NCI-H526 treated with DMSO at 0.1 percent for 48 hours (cell line): ENCODE measurements at regions not wholly inside any gene's neighbourhood (a gene's known extent, or its start where the extent isn't known, plus 50 kb on each side); places are given as distances from the start of the nearest gene placed in this dataset.
"Not testable (repeated sequence)": the region's sequence is repeated elsewhere in the genome, so short reads cannot be mapped to it uniquely, and the experiment has no call there.

Experiments used
- DNase-seq: peaks from one replicate; lab custom pipeline; 2025; lab: John Stamatoyannopoulos, UW

- DNase-seq = no peak
Observed at GRCh38 chrX:45669715-45670340, 469.2 kb upstream of the DIPK2B start.

DNA sequence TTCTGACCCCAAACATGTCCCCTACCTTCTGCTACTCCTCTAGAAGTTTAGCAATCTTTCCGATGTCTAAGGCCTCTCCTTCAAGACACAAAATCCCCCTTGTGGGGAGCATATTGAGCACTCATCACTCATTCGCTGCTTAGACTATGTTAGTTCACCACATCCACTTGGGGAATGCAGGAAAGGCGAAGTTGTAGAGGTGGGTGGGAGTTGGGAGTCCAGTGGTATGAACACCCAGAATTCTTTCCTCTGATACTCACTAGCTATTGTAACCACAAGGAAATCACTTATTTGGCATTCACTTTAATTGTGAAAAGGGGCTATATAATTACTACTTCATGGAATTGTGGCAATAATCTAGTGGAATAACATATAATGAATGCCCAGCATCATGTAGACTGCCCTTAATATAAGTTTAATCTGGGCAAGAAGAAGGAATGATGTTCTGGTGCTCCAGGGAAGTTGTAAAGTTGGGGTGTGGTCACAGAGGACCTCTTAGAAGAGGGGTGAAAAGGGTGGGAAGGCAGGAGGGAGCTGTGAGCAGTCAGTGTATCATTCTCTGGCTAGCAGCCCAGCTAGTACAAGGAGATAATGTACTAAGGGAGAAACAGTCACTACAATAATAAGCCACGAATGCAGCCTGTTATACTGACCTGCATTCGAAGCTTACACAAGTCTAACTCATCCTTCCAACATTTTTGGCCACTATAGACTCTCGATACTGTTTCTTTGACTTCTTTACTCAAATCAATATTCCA, 468.2 kb upstream of the DIPK2B start:
- no peak for DNase-seq

DNA sequence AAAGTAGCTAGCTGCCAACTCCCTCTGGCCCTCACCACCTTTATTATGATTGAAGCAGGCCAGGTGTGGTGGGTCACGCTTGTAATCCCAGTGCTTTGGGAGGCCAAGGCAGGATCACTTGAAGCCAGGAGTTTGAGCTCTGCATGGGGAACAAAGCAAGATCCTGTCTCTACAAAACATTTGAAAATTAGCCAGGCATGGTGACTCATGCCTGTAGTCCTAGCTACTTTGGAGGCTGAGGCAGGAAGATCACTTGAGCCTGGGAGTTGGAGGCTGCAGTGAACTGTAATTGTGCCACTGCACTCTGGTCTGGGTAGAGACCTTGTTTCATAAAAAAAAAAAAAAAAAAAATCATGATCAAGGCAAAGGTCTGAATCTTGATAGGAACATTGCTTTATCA, 467.0 kb upstream of the DIPK2B start:
- DNase-seq = no peak

GRCh38 chrX:45664727-45665290, 464.1 kb upstream of the DIPK2B start:
- no peak for DNase-seq

- no peak for DNase-seq
Observed at GRCh38 chrX:45660477-45660876, 459.8 kb upstream of the DIPK2B start.

DNA sequence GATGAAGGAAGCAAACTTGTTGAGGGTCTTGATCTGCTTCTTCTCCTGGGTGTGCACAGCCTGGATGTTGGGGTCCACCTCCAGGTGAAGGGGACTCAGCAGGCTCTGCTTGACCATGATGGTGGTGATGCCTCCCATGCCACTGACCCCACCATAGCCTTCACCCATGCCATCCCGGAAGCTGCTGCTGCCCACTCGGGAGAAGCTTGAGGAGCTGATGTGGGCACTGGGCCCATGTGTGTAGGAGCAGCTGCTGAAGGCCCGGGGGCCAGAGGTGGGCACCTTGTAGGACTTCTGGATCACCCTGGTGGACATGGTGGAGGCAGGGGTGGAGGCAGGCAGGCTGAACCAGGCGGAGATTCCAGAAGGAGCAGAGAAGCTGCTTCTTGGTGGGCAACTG, 432.7 kb upstream of the DIPK2B start:
- DNase-seq = no peak

DNA sequence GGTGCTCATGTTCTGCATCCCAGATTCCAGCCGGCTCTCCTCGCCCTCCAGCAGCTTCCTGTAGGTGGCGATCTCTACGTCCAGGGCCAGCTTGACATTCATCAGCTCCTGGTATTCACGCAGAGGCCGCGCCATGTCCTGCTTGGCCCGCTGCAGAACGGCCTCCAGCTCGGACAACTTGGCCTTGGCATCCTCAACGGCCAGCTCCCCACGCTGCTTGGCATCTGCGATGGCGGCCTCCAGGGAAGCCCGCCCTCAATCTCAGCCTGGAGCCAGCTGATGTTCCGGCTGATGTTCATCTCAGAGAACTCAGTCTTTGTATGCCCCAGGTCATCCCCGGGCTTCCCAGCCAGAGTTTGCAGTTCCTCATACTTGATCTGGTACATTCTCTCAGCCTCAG, 431.8 kb upstream of the DIPK2B start:
- no peak for DNase-seq

DNA sequence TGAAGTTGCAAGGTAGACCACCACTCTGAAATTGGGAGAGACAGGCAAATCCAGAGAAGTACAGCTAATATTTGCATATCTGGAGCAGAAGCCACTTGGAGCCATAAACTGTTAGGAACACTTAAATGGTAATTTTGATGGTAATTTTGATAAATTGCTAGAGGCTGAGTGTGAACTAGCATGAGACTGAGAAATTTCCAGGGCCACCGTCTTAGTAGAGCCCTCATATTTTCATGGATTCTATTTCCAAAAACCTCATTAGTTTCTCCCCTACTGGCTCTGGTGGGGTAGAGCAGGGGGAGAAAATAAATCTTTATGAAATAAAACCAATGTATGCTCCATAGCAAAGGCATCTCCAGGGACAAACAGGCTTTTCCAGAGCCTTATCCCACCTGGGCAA, 429.4 kb upstream of the DIPK2B start:
- DNase-seq = no peak

DNA sequence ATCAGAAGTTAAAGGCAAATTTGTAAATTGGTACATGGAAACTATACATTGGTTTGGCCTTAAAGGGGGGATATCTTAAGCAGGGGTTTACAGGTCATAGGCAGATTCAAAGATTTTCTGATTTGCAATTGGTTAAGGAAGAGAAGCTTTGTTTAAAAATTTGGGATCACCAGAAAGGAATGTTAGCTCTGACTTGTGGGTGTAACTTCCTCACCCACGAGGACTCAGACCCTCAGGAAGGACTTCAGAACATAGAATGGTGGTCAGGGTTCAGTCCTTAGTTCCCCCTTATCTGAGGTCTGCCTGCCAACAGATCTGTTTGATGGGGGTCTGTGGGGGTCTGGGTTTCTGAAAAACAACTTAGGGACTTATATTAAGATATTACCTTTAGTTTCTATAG, 427.4 kb upstream of the DIPK2B start:
- DNase-seq = no peak

- DNase-seq = no peak
Observed at GRCh38 chrX:45623266-45623665, 422.6 kb upstream of the DIPK2B start.

GRCh38 chrX:45622538-45622937, 421.9 kb upstream of the DIPK2B start:
- no peak for DNase-seq

- no peak for DNase-seq
Observed at GRCh38 chrX:45622042-45622423, 421.4 kb upstream of the DIPK2B start.

GRCh38 chrX:45621376-45622041, 420.8 kb upstream of the DIPK2B start:
- DNase-seq = no peak

GRCh38 chrX:45619290-45619689, 418.6 kb upstream of the DIPK2B start:
- DNase-seq = no peak

GRCh38 chrX:45615591-45615990, 414.9 kb upstream of the DIPK2B start:
- DNase-seq = not testable (repeated sequence)

- no peak for DNase-seq
Observed at GRCh38 chrX:45614853-45615252, 414.2 kb upstream of the DIPK2B start.

DNA sequence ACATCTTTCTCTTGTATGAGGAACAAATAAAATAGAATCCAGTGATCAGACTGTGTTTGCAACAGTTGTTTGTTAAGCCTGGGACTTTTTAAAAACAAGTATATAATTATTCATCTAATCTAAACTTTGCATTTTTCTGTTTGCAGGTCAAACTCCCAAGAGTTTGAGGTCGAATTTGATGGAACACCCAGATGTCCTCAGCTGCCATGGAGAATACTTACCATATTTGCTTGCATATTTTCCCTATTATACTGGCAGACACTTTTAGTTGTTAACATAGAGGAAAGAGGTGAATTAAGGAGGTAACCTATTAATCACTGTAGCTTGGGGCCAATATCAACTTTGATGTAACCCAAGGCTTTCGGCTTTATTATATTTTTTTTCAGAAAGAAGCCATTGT, 401.5 kb upstream of the DIPK2B start:
- no peak for DNase-seq

DNA sequence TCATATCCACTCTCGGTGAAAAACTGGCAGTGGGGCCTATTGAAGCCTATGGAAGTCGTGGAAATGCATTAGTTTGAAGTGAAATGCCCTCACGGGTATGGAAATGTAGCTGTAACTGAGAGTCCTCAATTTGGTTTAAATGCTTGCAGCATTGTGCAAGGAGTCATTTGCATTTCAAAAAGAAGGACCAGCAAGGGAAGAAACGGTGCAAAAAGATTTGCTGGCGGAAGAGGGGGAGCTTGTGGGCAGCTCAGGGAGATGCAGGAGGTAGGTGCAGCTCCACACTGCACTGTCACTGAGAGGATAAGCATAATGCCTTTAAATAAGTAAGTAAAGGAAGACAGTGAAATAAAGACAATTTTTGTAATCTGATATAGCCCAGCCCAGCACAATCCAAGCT, 400.4 kb upstream of the DIPK2B start:
- no peak for DNase-seq

- no peak for DNase-seq
Observed at GRCh38 chrX:45598861-45599260, 398.2 kb upstream of the DIPK2B start.

DNA sequence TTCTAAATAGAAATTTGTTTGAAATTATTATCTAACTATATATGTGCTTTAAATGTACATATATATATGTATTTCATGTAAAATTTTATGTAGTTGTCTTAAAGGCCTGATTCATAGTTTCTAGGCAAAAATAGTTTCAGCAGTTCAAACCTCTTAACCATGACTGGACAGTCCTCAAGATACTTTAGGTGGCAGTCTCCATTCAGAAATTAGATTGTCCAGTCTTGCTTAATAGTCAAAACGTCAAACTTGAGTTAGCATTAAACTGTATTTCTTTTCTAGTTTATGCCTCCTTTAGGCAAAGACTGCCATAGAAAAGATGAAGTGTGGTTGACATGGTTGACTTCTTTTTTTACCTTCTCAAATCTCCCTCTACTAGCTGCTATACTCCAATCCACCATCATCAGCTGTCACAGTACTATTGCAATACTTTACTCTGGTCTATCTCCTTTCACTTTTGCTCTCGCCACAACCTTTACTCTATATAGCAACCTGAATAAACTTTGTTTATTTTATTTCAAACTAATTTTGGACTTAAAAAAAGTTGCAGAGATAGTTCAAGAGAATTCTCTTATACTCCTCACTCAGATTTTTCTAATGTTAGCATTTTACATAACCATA, 395.6 kb upstream of the DIPK2B start:
- DNase-seq = no peak

DNA sequence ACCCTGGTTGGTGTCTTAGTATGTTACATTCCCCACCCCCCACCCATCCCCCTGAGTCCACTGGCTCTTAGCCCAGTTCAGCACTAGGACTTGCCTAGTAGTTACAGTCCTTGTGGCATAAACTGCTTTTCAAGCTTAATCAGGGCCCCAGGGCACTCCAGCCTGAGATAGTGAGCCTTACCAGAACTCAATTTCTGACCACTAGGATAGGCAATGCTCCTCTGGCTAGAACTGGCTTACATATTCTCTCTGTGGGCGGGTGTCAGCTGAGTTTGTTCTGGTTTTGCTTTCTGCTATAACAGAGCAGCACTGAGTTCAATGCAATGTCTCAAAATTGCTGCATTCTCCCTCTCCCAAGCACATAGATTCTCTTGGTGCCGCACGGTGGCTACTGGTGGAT, 391.4 kb upstream of the DIPK2B start:
- no peak for DNase-seq

DNA sequence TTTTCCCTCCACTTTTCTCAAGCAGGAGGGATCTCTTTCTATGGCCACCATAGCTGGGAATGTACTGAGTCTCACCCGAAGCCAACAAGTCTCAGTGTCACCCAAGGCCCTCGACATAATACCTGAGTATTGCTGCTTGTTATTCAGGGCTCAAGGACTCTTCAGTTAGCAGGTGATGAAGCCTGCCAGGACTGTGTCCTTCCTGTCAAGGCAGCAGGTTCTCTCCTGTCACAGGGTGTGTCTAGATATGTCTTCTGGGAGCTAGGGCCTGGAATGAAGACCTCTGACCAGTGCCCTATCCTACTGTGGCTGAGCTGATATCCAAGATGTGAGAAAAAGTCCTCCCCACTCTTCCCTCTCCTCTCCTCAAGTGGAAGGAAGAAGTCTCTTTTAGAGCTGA, 391.0 kb upstream of the DIPK2B start:
- DNase-seq = no peak

- DNase-seq = no peak
Observed at GRCh38 chrX:45584717-45585116, 384.0 kb upstream of the DIPK2B start.
